ENCODE measurements at regions not wholly inside any gene's neighbourhood (a gene's known extent, or its start where the extent isn't known, plus 50 kb on each side); places are given as distances from the start of the nearest gene placed in this dataset.
"Not testable (repeated sequence)": the region's sequence is repeated elsewhere in the genome, so short reads cannot be mapped to it uniquely, and the experiment has no call there.

- H3K27ac Mint-ChIP-seq, DNase-seq, CTCF ChIA-PET, H3K4me3 Mint-ChIP-seq, H3K9me3 Mint-ChIP-seq, H3K36me3 Mint-ChIP-seq, H3K4me1 Mint-ChIP-seq, H3K27me3 Mint-ChIP-seq: not testable (repeated sequence)
Measured at GRCh38 chr1:78336751-78337150, 154.0 kb upstream of the PTGFR start.

DNA sequence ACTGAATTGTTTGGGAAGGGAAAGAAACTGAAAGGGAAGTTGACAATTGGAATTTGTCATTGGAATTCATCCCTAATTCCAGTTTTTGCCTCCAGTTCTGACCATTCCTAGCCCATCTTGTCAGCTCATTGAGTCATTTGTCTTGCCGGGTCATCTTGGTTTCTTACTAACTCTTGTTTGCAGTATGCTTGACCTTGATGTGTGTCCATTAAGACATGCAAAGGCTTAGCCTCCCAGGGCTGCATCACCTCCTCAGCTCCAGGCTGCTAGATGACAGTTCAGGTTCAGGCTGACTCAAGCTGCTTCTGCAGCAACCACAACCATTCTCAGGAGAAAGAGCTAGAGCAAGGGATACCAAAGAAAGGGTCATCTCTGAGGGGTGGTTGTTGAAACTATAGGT lies 151.3 kb upstream of the PTGFR start:
- H3K36me3 Mint-ChIP-seq = no peaks in the 10 kb centered on the region
- no peak for DNase-seq
- no peak overlapping the region for H3K4me3 Mint-ChIP-seq
- peaks cover 3% of the 10 kb centered on the region for H3K27me3 Mint-ChIP-seq
- H3K4me1 Mint-ChIP-seq = no peaks in the 10 kb centered on the region
- no peak overlapping the region for H3K27ac Mint-ChIP-seq
- CTCF ChIA-PET = no interaction called here
- H3K9me3 Mint-ChIP-seq = no peaks in the 10 kb centered on the region

GRCh38 chr1:78340006-78340405 lies 150.8 kb upstream of the PTGFR start:
- DNase-seq = no peak
- H3K9me3 Mint-ChIP-seq = no peaks in the 10 kb centered on the region
- H3K27me3 Mint-ChIP-seq = peaks cover 3% of the 10 kb centered on the region
- H3K4me3 Mint-ChIP-seq = no peak overlapping the region
- no peak overlapping the region for H3K27ac Mint-ChIP-seq
- CTCF ChIA-PET = no interaction called here
- H3K4me1 Mint-ChIP-seq = no peaks in the 10 kb centered on the region
- H3K36me3 Mint-ChIP-seq = no peaks in the 10 kb centered on the region

DNA sequence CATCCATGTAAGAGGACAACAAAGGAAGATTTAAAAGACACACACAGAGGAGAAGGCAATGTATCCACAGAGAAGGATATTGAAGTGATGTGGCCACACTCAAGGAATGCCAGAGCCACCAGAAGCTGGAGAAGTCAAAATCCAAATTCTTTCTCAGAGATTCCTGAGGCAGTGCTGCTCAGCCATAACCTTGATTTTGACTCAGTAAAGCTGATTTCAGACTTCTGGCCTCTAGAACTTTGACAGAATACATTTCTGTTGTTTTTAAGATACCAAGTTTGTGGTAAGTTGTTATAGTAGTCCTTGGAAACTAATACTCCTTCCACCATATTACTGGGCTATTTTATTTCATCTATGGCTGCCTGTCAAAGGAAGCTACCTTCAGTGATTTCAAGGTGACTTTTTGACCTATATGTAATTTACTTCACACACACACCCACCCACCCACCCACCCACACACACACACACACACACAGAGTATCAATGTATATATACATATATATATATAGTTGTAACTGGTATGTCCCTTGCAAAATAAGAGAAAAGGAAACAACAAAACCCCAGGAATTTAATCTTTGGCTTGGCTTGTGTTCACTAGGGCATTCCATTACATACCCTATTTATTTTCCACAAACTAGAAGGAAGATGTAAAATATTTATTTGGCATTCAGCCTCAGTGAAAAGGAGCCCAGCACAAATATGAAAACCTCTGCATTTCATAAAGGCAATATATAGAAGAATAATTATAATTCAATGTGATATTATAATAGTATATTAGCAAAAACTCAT lies 142.1 kb upstream of the PTGFR start:
- Mint-ChIP-seq H3K27me3 (no peaks in the 10 kb centered on the region), H3K4me1 (no peaks in the 10 kb centered on the region), H3K27ac (no peak overlapping the region), H3K9me3 (no peaks in the 10 kb centered on the region), H3K4me3 (no peak overlapping the region), H3K36me3 (no peaks in the 10 kb centered on the region)
- no peak for DNase-seq
- CTCF ChIA-PET = no interaction called here

GRCh38 chr1:78351551-78352216 lies 139.1 kb upstream of the PTGFR start:
- no peaks in the 10 kb centered on the region for H3K9me3 Mint-ChIP-seq
- no peak for DNase-seq
- no peak overlapping the region for H3K27ac Mint-ChIP-seq
- no peaks in the 10 kb centered on the region for H3K4me1 Mint-ChIP-seq
- CTCF ChIA-PET = no interaction called here
- H3K27me3 Mint-ChIP-seq = peaks cover 4% of the 10 kb centered on the region
- H3K36me3 Mint-ChIP-seq = no peaks in the 10 kb centered on the region
- no peak overlapping the region for H3K4me3 Mint-ChIP-seq

DNA sequence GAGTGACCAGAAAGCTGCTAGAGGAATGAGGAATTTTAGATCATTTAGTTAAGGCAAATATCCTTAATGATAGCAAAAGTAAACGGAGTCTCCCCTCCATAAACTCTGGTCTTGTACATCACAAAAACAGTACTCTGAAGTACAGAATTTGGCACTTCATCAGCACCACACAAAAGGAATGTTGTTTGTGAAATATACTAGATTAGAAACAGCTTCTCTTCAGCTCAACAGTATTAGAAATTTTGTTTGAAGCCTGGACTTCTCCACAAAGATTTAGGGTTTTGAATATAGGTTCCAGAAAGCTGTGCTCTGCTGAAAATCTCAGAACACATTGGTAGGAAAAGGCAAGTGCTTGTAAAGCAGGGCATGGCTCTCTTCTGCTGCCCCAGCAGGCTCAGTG lies 135.1 kb upstream of the PTGFR start:
- DNase-seq = no peak
- Mint-ChIP-seq H3K4me1 (no peaks in the 10 kb centered on the region), H3K36me3 (no peaks in the 10 kb centered on the region), H3K27ac (no peak overlapping the region), H3K9me3 (no peaks in the 10 kb centered on the region), H3K27me3 (peaks cover 4% of the 10 kb centered on the region), H3K4me3 (no peak overlapping the region)
- CTCF ChIA-PET = no interaction called here

DNA sequence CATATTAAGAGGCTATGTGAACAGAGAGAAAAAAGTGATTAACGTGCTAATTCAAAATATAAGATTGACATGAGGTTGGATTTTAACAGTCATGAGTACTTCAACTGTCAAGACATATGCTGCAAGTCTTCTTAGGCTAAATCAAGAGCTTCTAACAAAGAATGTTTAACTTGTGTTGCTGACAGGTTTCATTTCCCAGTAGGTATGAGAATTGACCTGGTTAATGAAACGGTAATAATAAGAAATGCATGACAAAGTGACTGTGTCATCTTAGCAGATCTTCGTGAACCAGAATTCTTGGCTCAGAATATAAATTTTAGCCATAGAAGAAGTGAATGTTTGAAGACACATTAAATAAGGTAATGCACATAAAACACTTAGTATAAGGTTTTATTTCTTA lies 132.6 kb upstream of the PTGFR start:
- Mint-ChIP-seq H3K4me1 (no peaks in the 10 kb centered on the region), H3K36me3 (no peaks in the 10 kb centered on the region), H3K27me3 (peaks cover 4% of the 10 kb centered on the region), H3K9me3 (no peaks in the 10 kb centered on the region), H3K27ac (no peak overlapping the region), H3K4me3 (no peak overlapping the region)
- DNase-seq = no peak
- CTCF ChIA-PET = no interaction called here

GRCh38 chr1:78359666-78360065 lies 131.1 kb upstream of the PTGFR start:
- no peaks in the 10 kb centered on the region for H3K36me3 Mint-ChIP-seq
- no peaks in the 10 kb centered on the region for H3K9me3 Mint-ChIP-seq
- DNase-seq = no peak
- H3K4me1 Mint-ChIP-seq = no peaks in the 10 kb centered on the region
- CTCF ChIA-PET = interaction anchor here (1.5 kb wide), 1 partner anchor 14 kb away, joined by 4 read pairs; no protein-coding TSS in a partner anchor
- no peak overlapping the region for H3K4me3 Mint-ChIP-seq
- H3K27me3 Mint-ChIP-seq = peaks cover 4% of the 10 kb centered on the region
- H3K27ac Mint-ChIP-seq = no peak overlapping the region

GRCh38 chr1:78360584-78360983 lies 130.2 kb upstream of the PTGFR start:
- DNase-seq = no peak
- H3K9me3 Mint-ChIP-seq = no peaks in the 10 kb centered on the region
- no peak overlapping the region for H3K27ac Mint-ChIP-seq
- CTCF ChIA-PET = interaction anchor here (1.5 kb wide), 1 partner anchor 14 kb away, joined by 4 read pairs; no protein-coding TSS in a partner anchor
- no peaks in the 10 kb centered on the region for H3K27me3 Mint-ChIP-seq
- H3K36me3 Mint-ChIP-seq = no peaks in the 10 kb centered on the region
- no peaks in the 10 kb centered on the region for H3K4me1 Mint-ChIP-seq
- no peak overlapping the region for H3K4me3 Mint-ChIP-seq

DNA sequence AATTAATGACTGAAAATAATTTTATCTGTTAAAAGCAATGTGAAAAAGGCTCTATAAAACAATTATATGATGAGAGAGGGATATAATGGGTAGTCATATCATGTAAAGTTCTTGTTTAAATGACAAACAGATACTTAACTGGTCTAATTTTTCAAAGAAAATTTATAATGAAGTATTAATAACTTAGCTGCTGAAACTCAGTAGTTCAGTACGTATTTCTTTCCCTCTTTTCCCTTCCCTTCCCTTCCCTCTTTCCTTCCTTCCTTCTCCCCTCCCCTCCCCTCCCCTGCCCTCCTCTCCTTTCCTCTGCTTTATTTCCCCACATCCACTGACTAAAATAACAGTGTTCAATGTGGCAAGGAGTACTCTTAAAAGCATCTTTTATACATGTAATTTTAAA lies 123.1 kb upstream of the PTGFR start:
- Mint-ChIP-seq H3K9me3 (no peaks in the 10 kb centered on the region), H3K4me1 (no peaks in the 10 kb centered on the region), H3K27me3 (no peaks in the 10 kb centered on the region), H3K36me3 (no peaks in the 10 kb centered on the region), H3K4me3 (no peak overlapping the region), H3K27ac (no peak overlapping the region)
- CTCF ChIA-PET = no interaction called here
- no peak for DNase-seq

GRCh38 chr1:78369546-78369945 lies 121.2 kb upstream of the PTGFR start:
- no peaks in the 10 kb centered on the region for H3K27me3 Mint-ChIP-seq
- H3K4me1 Mint-ChIP-seq = no peaks in the 10 kb centered on the region
- no peak overlapping the region for H3K27ac Mint-ChIP-seq
- no peaks in the 10 kb centered on the region for H3K36me3 Mint-ChIP-seq
- H3K9me3 Mint-ChIP-seq = no peaks in the 10 kb centered on the region
- DNase-seq = no peak
- CTCF ChIA-PET = no interaction called here
- no peak overlapping the region for H3K4me3 Mint-ChIP-seq

DNA sequence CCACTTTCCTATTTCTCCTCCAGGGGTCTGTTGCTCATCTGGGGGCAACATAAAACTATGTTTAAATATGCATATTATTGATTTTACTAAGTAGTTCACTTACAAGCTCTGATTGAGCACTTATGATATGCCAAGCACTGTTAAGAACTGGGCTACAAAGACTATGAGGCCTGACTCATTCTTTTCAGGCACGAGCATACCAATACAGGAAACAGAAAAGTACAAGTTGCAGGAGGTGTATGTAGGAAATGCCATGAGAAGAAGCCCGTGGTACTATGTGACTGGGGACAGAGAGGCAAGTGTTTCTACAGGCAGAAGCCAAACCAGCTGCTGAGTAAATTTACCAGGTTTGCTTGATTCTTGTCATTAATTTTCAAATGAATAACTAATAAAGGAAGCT lies 120.4 kb upstream of the PTGFR start:
- H3K36me3 Mint-ChIP-seq = no peaks in the 10 kb centered on the region
- H3K27me3 Mint-ChIP-seq = no peaks in the 10 kb centered on the region
- no peak for DNase-seq
- H3K4me1 Mint-ChIP-seq = no peaks in the 10 kb centered on the region
- H3K4me3 Mint-ChIP-seq = no peak overlapping the region
- H3K27ac Mint-ChIP-seq = no peak overlapping the region
- no peaks in the 10 kb centered on the region for H3K9me3 Mint-ChIP-seq
- CTCF ChIA-PET = no interaction called here

DNA sequence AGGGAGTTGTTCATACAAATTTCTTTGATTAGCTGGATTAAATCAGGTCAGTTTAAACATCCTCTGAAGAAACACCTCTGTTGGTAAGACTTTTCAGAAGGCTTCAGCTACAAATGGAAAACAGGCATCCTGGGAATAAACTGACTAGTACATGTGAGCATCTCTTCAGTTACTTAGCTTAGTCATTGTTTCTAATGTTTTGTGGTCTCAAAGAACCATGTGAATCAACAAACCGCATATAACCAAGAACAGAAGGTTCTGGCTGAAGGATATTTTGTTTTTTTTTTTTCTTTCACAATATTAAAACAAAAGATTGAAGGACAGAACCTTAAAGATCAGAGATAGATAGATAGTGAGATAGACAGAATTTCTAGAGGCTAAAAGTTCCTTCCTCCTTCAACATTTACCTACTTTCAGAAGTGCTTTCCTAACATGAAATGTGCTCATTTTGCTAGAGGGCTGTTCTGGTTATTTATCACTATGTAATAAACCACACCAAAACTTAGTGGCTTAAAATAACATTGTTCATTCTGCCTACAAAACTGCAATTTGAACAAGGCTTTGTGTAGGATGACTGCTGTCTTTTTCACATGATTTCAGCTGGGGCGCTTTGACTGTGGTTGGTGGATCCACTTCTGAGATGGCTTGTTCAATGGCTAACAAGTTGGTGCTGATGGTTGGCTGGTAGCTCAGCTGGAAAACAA lies 119.8 kb upstream of the PTGFR start:
- CTCF ChIA-PET = no interaction called here
- H3K36me3 Mint-ChIP-seq = no peaks in the 10 kb centered on the region
- no peaks in the 10 kb centered on the region for H3K27me3 Mint-ChIP-seq
- DNase-seq = no peak
- no peaks in the 10 kb centered on the region for H3K4me1 Mint-ChIP-seq
- H3K4me3 Mint-ChIP-seq = no peak overlapping the region
- H3K27ac Mint-ChIP-seq = no peak overlapping the region
- no peaks in the 10 kb centered on the region for H3K9me3 Mint-ChIP-seq

DNA sequence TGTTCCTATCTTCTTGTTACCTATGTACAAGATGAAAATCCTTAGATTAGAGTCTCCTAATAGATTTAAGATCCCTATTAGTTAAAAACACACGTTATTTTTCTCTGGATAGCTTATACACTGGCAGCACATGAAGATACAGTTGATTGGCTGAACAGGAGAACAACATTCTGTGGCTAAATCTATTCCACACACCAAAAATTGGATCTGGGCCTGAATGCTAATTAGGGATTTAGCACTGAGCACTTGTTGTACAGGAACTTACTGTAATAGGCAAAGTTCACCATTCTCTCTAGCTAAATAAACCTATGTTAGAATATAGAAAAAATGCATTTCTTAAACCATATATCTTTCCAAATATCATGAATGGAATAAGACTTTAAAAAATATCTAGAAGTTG lies 117.1 kb upstream of the PTGFR start:
- H3K4me1 Mint-ChIP-seq = no peaks in the 10 kb centered on the region
- no peaks in the 10 kb centered on the region for H3K9me3 Mint-ChIP-seq
- DNase-seq = no peak
- CTCF ChIA-PET = interaction anchor here (0.6 kb wide), 1 partner anchor 13 kb away, joined by 4 read pairs; no protein-coding TSS in a partner anchor
- H3K27ac Mint-ChIP-seq = no peak overlapping the region
- H3K4me3 Mint-ChIP-seq = no peak overlapping the region
- H3K27me3 Mint-ChIP-seq = no peaks in the 10 kb centered on the region
- H3K36me3 Mint-ChIP-seq = no peaks in the 10 kb centered on the region

DNA sequence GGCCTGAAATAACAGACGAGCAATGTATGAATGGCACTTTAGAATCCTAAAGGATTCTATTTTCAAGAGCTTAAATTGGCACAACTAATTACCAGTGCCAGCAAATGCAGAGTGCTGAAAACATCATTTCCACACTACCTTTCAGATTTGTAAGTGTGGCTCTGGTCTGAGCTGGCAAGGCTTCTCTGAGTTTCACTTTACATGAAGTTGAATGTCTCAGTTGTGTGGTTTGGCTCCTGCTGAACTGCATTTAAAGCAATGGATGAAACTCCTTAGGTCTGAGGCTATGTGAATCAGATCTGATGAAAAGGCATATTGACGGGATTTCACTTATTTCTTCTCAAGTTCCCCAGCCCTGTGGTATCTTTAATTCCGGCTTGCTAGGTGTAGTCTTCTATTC lies 114.8 kb upstream of the PTGFR start:
- DNase-seq = no peak

More for the DNA sequence above, 114.8 kb upstream of the PTGFR start:
- Mint-ChIP-seq H3K4me3 (no peak overlapping the region), H3K4me1 (no peaks in the 10 kb centered on the region), H3K27me3 (no peaks in the 10 kb centered on the region), H3K36me3 (no peaks in the 10 kb centered on the region), H3K9me3 (no peaks in the 10 kb centered on the region), H3K27ac (no peak overlapping the region)
- CTCF ChIA-PET = no interaction called here

All from activated naive CD4-positive, alpha-beta T cell treated with anti-CD3 and anti-CD28 coated beads, Interleukin-2, amount 10 ng/mL, durations not matched to agents 7 days and 5 days (primary cell).